ENCODE measurements at regions not wholly inside any gene's neighbourhood (a gene's known extent, or its start where the extent isn't known, plus 50 kb on each side); places are given as distances from the start of the nearest gene placed in this dataset.
A peak's percentile ranks its signal among the peaks of the same experiment; 100 is the strongest.

DNA sequence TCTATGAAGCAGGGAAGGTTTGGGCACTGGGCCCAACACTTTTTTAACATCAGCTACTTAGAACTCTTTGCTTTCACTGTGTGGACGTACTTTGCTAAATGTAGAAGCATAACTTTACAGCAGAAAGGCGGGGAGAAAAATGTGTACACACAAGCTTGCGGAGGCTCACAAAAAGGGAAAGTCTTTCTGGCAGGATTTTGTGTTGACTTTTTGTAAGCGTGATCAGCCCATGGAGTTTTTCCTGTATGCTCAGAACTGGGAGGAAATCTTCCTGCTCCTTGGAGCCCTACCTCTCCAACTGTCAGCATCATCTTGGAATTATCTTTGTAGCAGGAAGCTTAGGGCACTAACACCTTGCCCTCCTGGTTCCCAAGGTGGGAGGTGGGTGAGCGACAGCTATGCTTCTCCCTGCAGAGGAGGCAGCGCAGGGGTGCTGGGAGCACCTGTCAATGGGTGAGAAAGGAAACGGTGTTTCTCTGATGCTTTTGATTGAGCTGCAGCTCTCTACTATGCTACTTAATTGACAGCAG, 321.9 kb downstream of the GADD45G start:
- Mint-ChIP-seq H3K9me3 (ENCODE audit: low read depth) (no peaks in the 10 kb centered on the region), H3K36me3 (no peaks in the 10 kb centered on the region), H3K27me3 (peaks cover 38% of the 10 kb centered on the region), H3K27ac (no peak overlapping the region), H3K4me3 (no peak overlapping the region), H3K4me1 (peaks cover 9% of the 10 kb centered on the region)
- ATAC-seq = no peak
- CTCF ChIA-PET = interaction anchor here (4.5 kb wide), 1 partner anchor 323 kb away, joined by 40 read pairs; the partner anchor contains the start of gene GADD45G
- peak; percentile 34 for DNase-seq

DNA sequence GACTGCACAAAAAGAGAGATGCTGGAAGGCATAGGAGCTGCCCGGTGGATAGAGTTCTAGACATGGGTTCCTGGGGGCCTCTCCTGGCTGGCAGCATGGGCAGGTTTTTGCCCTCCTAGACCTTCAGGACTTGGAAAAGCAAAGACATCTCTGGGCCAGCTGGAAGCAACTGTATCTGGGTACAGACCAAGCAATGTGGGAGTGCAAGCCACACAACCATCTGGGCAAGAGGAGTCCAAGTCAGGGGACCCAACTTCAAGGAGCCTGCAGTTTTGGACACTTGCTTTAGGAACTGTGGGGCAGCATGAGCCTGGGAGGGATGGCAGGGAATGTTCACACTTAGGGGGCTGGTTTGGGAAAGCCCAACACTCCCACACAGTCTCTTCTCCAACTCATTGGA, 323.3 kb downstream of the GADD45G start:
- H3K27me3 Mint-ChIP-seq = peaks cover 48% of the 10 kb centered on the region
- H3K9me3 Mint-ChIP-seq (ENCODE audit: low read depth) = no peaks in the 10 kb centered on the region
- H3K4me3 Mint-ChIP-seq = no peak overlapping the region
- no peak for ATAC-seq
- peak; percentile 21 for DNase-seq
- no peak overlapping the region for H3K27ac Mint-ChIP-seq
- peaks cover 9% of the 10 kb centered on the region for H3K4me1 Mint-ChIP-seq
- H3K36me3 Mint-ChIP-seq = no peaks in the 10 kb centered on the region
- CTCF ChIA-PET = interaction anchor here (2.7 kb wide), 1 partner anchor 324 kb away, joined by 14 read pairs; the partner anchor contains the start of gene GADD45G

DNA sequence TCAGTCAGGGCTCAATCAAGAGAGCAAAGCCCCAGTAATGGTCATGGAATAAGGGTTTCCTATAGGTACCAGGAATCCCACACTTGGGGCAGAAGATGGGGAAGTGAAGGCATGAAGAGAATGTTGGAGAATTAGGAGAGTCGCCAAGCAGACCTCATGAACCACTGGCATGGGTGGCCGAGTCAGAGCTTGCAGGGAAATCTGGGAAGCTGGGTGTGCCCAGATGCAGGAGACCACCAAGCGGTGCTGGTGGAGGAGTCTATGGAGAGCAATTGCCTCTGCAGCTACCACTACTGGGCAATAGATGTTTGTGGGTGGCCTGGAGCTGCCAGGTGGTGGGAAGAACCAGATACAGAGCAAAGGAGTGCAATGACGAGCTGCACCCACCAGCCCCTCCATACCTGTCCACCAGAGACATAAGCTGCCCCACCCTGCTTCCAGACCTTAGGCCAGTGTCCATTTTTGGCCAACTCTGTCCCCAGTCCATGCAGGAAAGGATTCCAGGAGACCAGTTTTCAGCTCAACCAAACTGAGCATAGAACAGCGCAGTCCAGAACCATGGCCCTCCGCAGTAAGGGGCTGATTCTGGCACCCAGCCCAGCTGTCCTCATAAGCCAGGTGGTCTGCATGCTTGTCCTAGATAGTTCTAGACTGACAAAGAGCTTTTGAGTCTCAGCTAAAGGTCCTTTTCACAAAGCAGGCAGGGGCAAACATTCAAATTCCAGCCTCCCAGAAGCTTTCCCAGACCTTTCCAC, 323.9 kb downstream of the GADD45G start:
- no peak overlapping the region for H3K4me3 Mint-ChIP-seq
- no peaks in the 10 kb centered on the region for H3K9me3 Mint-ChIP-seq (ENCODE audit: low read depth)
- CTCF ChIA-PET = interaction anchor here (0.6 to 2.7 kb wide), 2 partner anchors 325 to 902 kb away, joined by 4 to 14 read pairs; partner anchors contain the start of gene GADD45G
- ATAC-seq = no peak
- DNase-seq = no peak
- H3K27ac Mint-ChIP-seq = no peak overlapping the region
- H3K36me3 Mint-ChIP-seq = no peaks in the 10 kb centered on the region
- H3K27me3 Mint-ChIP-seq = peaks cover 53% of the 10 kb centered on the region
- H3K4me1 Mint-ChIP-seq = peaks cover 9% of the 10 kb centered on the region

DNA sequence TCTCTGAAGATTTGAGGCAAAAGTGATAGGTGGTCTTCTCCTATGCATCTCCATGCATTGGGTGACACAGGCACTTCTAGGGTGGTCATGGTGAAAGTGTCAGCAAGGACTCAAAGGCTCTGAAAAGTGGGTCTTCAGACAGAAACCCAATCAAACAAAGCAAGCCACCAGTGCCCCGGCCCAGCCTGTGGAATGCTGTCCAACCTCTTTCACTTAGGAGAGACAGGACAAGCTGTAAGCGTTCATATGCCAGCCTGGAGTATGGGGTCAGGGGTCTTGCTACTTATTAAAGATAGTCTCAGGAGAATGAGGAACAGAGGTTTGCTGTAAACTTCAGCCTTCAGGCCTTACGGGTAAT, 324.5 kb downstream of the GADD45G start:
- H3K9me3 Mint-ChIP-seq (ENCODE audit: low read depth) = no peaks in the 10 kb centered on the region
- no peak for DNase-seq

DNA sequence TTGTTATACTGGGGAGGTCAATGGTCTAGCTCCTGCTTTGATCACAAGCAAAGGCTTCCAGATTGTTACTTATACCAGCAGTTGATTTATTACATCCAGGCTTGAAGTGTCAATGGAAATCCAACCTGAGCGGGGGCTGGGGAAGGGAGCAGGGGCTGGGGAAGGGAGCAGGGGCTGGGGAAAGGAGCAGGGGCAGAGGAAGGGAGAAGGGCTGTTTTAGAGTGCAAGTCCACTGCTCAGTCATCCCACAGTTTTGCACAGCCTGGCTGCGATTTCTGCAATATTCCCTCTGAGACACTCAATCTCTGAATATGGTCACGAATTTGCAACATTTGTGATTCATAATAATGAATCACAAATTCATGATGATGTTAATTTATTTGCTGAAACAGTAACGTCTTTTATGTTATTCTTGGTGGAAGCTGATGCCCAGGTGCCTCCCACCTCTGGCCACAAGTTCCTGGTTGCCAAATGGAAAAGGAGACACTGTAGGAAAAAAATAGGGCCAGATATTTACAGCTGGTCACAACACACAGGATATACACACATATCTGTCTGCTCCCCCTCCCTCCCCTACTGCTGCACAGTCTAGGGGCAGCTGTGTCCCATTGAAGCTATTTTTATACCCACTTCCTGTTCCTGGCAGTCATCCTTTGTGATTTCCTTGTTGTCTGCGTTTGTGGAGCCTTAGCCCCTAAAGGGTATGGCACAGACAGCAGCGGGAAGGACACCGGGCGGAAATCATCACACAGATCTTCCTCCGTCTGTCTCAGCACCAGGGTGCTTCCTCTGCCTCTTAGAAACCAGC, 325.1 kb downstream of the GADD45G start:
- Mint-ChIP-seq H3K4me3 (no peak overlapping the region), H3K36me3 (no peaks in the 10 kb centered on the region), H3K9me3 (ENCODE audit: low read depth) (no peaks in the 10 kb centered on the region), H3K4me1 (peaks cover 2% of the 10 kb centered on the region), H3K27ac (no peak overlapping the region), H3K27me3 (peaks cover 47% of the 10 kb centered on the region)
- CTCF ChIA-PET = interaction anchor here (1.5 to 2.7 kb wide), 2 partner anchors 326 to 332 kb away, joined by 4 to 14 read pairs; partner anchors contain the start of gene GADD45G
- no peak for DNase-seq
- no peak for ATAC-seq

More for the DNA sequence above, 324.5 kb downstream of the GADD45G start:
- H3K36me3 Mint-ChIP-seq = no peaks in the 10 kb centered on the region
- H3K4me3 Mint-ChIP-seq = no peak overlapping the region
- CTCF ChIA-PET = interaction anchor here (0.6 to 2.7 kb wide), 2 partner anchors 325 to 902 kb away, joined by 4 to 14 read pairs; partner anchors contain the start of gene GADD45G
- peaks cover 47% of the 10 kb centered on the region for H3K27me3 Mint-ChIP-seq
- no peak overlapping the region for H3K27ac Mint-ChIP-seq
- ATAC-seq = no peak
- peaks cover 3% of the 10 kb centered on the region for H3K4me1 Mint-ChIP-seq

DNA sequence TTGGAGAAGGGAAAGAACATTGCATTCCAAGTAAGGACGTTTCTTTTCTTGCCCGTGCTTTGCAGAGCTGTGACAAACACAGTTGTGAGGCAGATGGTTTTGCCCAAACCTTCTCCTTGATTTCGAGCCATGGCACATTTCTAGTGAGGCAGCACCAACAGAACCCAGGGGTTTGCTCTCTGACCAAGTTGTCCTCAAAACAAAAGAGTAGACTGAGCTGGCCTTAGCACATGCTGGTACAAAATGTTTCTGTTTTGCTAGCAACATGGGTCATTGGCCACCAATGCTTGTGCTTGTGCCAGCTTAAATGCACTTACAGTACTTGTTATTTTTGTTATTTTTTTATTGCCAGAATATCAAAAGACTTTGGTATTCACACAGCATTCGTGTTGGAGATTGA, 328.8 kb downstream of the GADD45G start:
- H3K36me3 Mint-ChIP-seq = no peaks in the 10 kb centered on the region
- CTCF ChIA-PET = interaction anchor here (0.6 to 1.9 kb wide), 3 partner anchors 9 to 336 kb away, joined by 3 to 5 read pairs (median 5); no protein-coding TSS in a partner anchor
- H3K4me3 Mint-ChIP-seq = no peak overlapping the region
- peaks cover 49% of the 10 kb centered on the region for H3K27me3 Mint-ChIP-seq
- no peaks in the 10 kb centered on the region for H3K9me3 Mint-ChIP-seq (ENCODE audit: low read depth)
- peaks cover 2% of the 10 kb centered on the region for H3K4me1 Mint-ChIP-seq
- DNase-seq (no peak), ATAC-seq (no peak)
- H3K27ac Mint-ChIP-seq = no peak overlapping the region

DNA sequence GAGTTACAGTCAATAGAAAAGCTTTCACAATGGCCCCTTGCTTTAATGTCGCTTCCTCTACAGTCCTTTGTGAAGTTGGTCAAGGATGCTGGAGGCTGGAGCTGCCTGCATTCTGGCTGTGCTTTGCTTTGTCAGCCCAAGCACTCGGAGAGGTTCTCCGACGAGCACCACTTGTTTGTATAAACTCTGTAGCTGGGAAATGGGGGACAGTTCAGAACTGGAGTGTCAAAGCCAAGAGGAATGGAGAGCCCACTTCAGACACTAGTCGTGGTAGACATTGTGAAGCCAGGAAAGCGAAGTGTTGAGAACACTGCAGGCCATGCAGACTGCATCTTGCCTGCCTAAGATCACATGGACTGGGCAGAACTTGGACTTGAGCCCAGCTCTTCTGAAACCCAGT, 330.3 kb downstream of the GADD45G start:
- ATAC-seq (no peak), DNase-seq (no peak)
- no peaks in the 10 kb centered on the region for H3K36me3 Mint-ChIP-seq
- H3K27me3 Mint-ChIP-seq = peaks cover 61% of the 10 kb centered on the region
- CTCF ChIA-PET = interaction anchor here (1.7 kb wide), 1 partner anchor 11 kb away, joined by 4 read pairs; no protein-coding TSS in a partner anchor
- no peak overlapping the region for H3K4me3 Mint-ChIP-seq
- no peaks in the 10 kb centered on the region for H3K9me3 Mint-ChIP-seq (ENCODE audit: low read depth)
- H3K4me1 Mint-ChIP-seq = peaks cover 1% of the 10 kb centered on the region
- H3K27ac Mint-ChIP-seq = no peak overlapping the region

DNA sequence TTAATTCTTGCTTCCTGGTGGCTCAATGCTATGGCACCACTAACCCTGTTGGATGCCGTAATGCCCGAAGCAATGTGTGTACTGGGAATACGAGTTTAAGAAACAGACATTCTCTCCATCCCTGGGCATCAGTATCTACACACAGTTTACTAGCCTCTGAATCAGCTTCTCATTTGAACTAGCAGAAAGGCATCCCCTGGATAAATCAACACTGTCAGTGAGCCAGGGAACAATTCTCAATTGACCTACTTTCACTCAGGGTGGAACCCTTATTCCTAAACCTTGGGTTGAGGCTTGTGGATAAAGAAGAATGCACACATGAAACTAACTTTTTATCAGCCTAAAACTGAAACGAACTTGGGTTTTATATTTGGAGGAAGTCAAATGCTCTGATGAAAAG, 331.0 kb downstream of the GADD45G start:
- ATAC-seq (no peak), DNase-seq (no peak)
- CTCF ChIA-PET = interaction anchor here (1.2 to 1.7 kb wide), 2 partner anchors 12 to 49 kb away, joined by 3 to 4 read pairs; no protein-coding TSS in a partner anchor
- H3K4me3 Mint-ChIP-seq = no peak overlapping the region
- H3K36me3 Mint-ChIP-seq = no peaks in the 10 kb centered on the region
- no peaks in the 10 kb centered on the region for H3K4me1 Mint-ChIP-seq
- no peak overlapping the region for H3K27ac Mint-ChIP-seq
- H3K9me3 Mint-ChIP-seq (ENCODE audit: low read depth) = no peaks in the 10 kb centered on the region
- H3K27me3 Mint-ChIP-seq = peaks cover 63% of the 10 kb centered on the region

DNA sequence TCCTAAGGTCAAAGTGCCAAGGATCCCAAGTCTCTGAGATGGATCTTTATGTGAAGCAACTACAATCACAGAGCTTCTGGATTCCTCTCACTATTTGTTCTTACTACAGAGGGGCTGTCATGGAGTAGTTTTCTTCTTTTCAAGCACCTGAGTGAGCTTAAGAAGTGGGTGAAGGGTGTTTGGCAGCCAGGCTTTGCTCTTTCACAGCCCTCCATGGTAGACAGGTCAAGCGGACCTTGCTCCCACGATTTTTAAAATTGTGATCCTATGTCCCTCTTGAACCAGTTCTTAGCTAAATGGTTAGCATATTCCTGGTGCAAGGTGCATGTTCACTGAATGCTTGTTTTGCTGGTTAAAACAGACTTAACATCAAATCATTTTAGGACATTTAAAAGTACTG, 332.2 kb downstream of the GADD45G start:
- no peaks in the 10 kb centered on the region for H3K9me3 Mint-ChIP-seq (ENCODE audit: low read depth)
- no peak overlapping the region for H3K27ac Mint-ChIP-seq
- no peaks in the 10 kb centered on the region for H3K36me3 Mint-ChIP-seq
- no peak for ATAC-seq
- CTCF ChIA-PET = interaction anchor here (1.2 to 1.5 kb wide), 2 partner anchors 47 to 333 kb away, joined by 3 read pairs; no protein-coding TSS in a partner anchor
- no peak overlapping the region for H3K4me3 Mint-ChIP-seq
- no peak for DNase-seq
- H3K27me3 Mint-ChIP-seq = peaks cover 64% of the 10 kb centered on the region
- H3K4me1 Mint-ChIP-seq = peaks cover 8% of the 10 kb centered on the region

DNA sequence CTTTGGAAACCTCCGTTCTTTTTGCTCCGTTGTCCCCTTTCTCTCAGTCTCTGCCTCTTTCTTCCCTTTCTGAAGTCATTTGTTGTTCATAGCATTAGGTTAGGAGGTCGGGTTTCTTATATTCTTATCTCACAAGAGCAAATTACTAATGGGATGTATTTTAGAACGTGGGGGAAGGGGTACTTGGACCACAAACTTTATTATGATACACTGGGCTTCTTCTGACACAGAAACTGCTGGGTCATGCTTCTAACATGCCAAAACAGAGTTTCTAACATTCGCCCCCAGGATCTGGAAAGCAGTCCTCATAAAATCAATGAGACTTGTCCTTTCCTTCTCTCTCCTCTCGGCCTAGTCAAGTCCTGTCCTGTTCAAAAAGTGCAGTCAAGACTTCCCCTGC, 334.4 kb downstream of the GADD45G start:
- no peak for ATAC-seq
- Mint-ChIP-seq H3K36me3 (no peaks in the 10 kb centered on the region), H3K4me1 (peaks cover 8% of the 10 kb centered on the region), H3K9me3 (ENCODE audit: low read depth) (no peaks in the 10 kb centered on the region), H3K27me3 (peaks cover 57% of the 10 kb centered on the region), H3K4me3 (no peak overlapping the region), H3K27ac (no peak overlapping the region)
- CTCF ChIA-PET = no interaction called here
- DNase-seq = no peak

DNA sequence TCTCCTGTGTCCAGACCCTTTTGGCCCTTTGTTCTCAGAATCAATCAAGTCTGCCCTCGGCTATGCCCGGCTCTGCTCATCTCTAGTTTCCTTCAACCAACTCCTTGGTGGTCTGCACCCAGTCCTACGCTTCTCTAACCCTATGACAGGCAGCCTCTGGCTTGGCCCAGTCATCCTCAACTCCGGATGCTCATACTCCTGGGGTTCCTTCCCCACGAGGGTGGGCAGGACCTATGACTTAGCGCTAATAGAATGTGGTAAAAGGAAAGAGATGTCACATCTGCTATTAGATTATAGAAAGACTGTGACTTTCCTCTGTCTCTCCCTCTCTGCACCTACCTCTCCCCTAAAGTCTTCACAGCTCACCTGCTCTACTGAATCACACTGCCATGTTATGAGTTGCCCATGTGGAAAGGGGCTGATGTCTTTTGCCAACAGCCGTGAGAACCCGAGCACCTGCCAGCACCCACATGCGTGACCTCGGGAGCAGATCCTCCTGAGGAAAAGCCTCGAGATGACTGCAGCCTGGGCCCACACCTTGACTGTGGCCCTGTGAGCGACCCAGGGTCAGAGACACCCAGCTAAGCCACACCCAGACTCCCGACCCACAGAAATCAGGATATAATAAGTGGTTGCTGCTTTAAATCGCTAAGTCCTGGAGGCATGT, 334.9 kb downstream of the GADD45G start:
- Mint-ChIP-seq H3K27me3 (peaks cover 56% of the 10 kb centered on the region), H3K9me3 (ENCODE audit: low read depth) (no peaks in the 10 kb centered on the region), H3K36me3 (no peaks in the 10 kb centered on the region), H3K27ac (no peak overlapping the region), H3K4me3 (no peak overlapping the region), H3K4me1 (peaks cover 8% of the 10 kb centered on the region)
- no peak for ATAC-seq
- CTCF ChIA-PET = no interaction called here
- DNase-seq = no peak

DNA sequence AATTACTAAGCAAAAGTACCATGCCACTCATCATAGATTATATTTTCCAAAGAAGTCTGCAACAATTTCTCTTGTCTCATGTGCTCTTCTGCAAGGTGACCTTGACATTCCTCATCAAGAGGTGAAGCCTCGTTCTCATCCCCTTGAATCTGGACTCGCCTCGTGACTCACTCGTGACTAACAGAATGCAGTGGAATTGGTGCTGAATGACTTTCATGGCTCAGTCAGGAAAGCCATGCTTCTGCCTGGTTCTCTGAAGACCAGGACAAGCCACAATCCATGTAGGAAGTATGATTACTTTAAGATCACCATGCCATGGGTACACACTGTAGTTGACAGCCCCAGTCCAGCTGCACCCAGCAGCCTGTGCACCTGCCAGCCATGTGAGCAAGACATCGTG, 335.8 kb downstream of the GADD45G start:
- Mint-ChIP-seq H3K9me3 (ENCODE audit: low read depth) (no peaks in the 10 kb centered on the region), H3K4me3 (no peak overlapping the region), H3K4me1 (peaks cover 8% of the 10 kb centered on the region), H3K36me3 (no peaks in the 10 kb centered on the region), H3K27me3 (peaks cover 49% of the 10 kb centered on the region), H3K27ac (no peak overlapping the region)
- no peak for DNase-seq
- ATAC-seq = no peak
- CTCF ChIA-PET = interaction anchor here (1.3 kb wide), 1 partner anchor 138 kb away, joined by 3 read pairs; no protein-coding TSS in a partner anchor

DNA sequence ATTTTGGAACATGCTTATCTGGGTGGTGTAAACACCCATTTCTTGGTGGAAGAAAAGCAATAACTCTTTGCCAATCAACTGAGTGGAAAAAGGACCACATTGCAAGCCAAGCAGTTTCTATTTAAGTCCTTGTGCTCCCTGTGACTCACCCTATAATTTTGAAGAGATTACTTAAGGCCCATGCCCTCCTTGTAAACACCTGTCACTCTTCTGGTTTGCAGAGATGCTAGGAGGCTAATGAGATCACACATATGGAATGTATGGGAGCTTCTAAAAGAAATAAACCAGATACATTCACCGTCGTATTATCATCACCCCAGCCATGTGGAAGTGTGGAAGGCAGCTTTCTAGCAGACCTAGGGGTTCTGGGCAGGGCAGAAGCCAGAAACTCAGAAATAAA, 337.1 kb downstream of the GADD45G start:
- Mint-ChIP-seq H3K4me3 (no peak overlapping the region), H3K27me3 (peaks cover 39% of the 10 kb centered on the region), H3K36me3 (no peaks in the 10 kb centered on the region), H3K9me3 (ENCODE audit: low read depth) (no peaks in the 10 kb centered on the region), H3K27ac (no peak overlapping the region), H3K4me1 (peaks cover 8% of the 10 kb centered on the region)
- ATAC-seq = no peak
- no peak for DNase-seq
- CTCF ChIA-PET = interaction anchor here (0.8 to 1.3 kb wide), 2 partner anchors 9 to 136 kb away, joined by 3 read pairs; no protein-coding TSS in a partner anchor
